Parathyroid adenoma (tissue), 2 donors: ENCODE measurements at regions not wholly inside any gene's neighbourhood (a gene's known extent, or its start where the extent isn't known, plus 50 kb on each side); places are given as distances from the start of the nearest gene placed in this dataset.
"Not testable (repeated sequence)": the region's sequence is repeated elsewhere in the genome, so short reads cannot be mapped to it uniquely, and the experiment has no call there.

Experiments used
- H2AFZ ChIP-seq: fragments of 300-600 bp; sonication (generic); one replicate; pipeline ENCODE4 v1.7.0; 2017; ENCODE audit warnings: antibody characterized with exemption, mild to moderate bottlenecking
- H3K27ac ChIP-seq: fragments of 300-600 bp; sonication (generic); one replicate; pipeline ENCODE4 v1.7.0; 2017
- H3K27me3 ChIP-seq: fragments of 300-600 bp; sonication (generic); one replicate; pipeline ENCODE4 v1.7.0; 2017; ENCODE audit warnings: low read length; ENCODE audit not compliant: control insufficient read depth, insufficient read depth
- H3K36me3 ChIP-seq: fragments of 300-600 bp; sonication (generic); one replicate; pipeline ENCODE4 v1.7.0; 2017; ENCODE audit warnings: low read length; ENCODE audit not compliant: control insufficient read depth, insufficient read depth
- H3K4me1 ChIP-seq: fragments of 300-600 bp; sonication (generic); one replicate; pipeline ENCODE4 v1.7.0; 2017; ENCODE audit warnings: control low read depth
- H3K4me2 ChIP-seq: fragments of 300-600 bp; sonication (generic); one replicate; pipeline ENCODE4 v1.7.0; 2017; ENCODE audit warnings: low read length
- H3K4me3 ChIP-seq: fragments of 300-600 bp; sonication (generic); one replicate; pipeline ENCODE4 v1.7.0; 2017; ENCODE audit warnings: low read depth, low read length
- H3K79me2 ChIP-seq: fragments of 300-600 bp; sonication (generic); one replicate; pipeline ENCODE4 v1.7.0; 2017; ENCODE audit warnings: control low read depth
- H3K9ac ChIP-seq: fragments of 300-600 bp; sonication (generic); one replicate; pipeline ENCODE4 v1.7.0; 2017; ENCODE audit warnings: mild to moderate bottlenecking
- H3K9me3 ChIP-seq: fragments of 300-600 bp; sonication (generic); one replicate; pipeline ENCODE4 v1.7.0; 2017; ENCODE audit warnings: low read length; ENCODE audit not compliant: control insufficient read depth
- TF ChIP-seq, protein P1 (sequence below): fragments of 300-600 bp; sonication (generic); IDR thresholded peaks from one replicate; pipeline ENCODE4 v1.7.0; 2017; ENCODE audit warnings: antibody characterized with exemption, mild to moderate bottlenecking
- donor health status: primary hyperparathyroidism.

DNA sequence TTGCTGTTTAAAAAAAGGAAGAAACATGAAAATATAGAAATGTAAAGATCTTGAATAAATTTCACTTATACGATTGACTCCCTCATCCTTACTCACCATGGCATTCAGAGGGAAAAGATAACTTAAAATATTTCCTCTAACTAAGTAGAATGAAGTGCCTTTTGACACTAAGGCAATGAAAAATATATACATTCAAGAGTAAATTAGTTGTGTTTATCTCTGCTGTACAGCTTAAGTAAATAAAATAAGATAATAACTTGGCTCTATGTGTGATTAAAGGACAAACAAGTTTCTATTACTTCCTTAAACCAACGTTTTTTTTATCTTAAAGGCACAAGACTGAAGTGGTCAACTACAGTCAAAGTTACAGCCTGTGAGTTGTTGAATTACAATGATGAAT is 142.3 kb upstream of the LRRTM4 start:
- H3K27ac ChIP-seq = no peak overlapping the region
- no peak overlapping the region for H2AFZ ChIP-seq
- H3K27me3 ChIP-seq = no peaks in the 10 kb centered on the region
- H3K9ac ChIP-seq = no peak overlapping the region
- no peaks in the 10 kb centered on the region for H3K9me3 ChIP-seq
- no peak overlapping the region for H3K4me2 ChIP-seq
- no peak overlapping the region for H3K4me3 ChIP-seq
- H3K36me3 ChIP-seq = no peaks in the 10 kb centered on the region
- H3K79me2 ChIP-seq = no peaks in the 10 kb centered on the region
- TF ChIP-seq, protein P1, sequence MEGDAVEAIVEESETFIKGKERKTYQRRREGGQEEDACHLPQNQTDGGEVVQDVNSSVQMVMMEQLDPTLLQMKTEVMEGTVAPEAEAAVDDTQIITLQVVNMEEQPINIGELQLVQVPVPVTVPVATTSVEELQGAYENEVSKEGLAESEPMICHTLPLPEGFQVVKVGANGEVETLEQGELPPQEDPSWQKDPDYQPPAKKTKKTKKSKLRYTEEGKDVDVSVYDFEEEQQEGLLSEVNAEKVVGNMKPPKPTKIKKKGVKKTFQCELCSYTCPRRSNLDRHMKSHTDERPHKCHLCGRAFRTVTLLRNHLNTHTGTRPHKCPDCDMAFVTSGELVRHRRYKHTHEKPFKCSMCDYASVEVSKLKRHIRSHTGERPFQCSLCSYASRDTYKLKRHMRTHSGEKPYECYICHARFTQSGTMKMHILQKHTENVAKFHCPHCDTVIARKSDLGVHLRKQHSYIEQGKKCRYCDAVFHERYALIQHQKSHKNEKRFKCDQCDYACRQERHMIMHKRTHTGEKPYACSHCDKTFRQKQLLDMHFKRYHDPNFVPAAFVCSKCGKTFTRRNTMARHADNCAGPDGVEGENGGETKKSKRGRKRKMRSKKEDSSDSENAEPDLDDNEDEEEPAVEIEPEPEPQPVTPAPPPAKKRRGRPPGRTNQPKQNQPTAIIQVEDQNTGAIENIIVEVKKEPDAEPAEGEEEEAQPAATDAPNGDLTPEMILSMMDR = no peak
- H3K4me1 ChIP-seq = no peaks in the 10 kb centered on the region

DNA sequence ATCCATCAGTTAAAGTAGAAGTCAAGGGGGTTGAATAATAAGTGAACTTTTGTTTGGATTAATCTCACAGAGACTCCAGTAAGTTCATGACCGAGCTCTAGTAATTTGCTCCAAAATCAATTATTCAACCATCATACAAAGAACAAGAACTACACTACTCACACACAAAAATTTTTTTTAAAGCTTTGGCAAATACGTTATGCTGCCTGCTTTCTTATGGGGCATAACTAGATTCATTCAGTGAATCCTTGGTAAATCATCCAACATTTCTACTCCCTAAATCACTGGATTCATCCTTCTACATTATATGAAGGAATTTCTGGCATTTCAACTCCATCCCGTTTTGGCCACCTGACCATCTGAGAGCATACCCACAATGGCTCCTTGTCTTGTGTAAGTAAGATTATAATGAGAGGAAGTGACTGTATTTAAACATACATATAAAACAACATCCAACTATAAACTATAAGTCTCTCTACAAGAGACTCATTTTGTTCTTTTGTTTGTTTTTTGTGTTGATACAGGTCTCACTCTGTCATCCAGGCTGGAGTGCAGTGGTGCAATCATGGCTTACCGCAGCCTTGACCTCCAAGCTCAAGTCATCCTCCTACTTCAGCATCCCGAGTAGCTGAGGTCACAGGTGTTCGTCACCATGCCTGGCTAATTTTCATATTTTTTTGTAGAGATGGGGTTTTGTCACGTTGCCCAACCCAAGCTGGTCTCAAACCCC is 144.2 kb upstream of the LRRTM4 start:
- no peaks in the 10 kb centered on the region for H3K36me3 ChIP-seq
- TF ChIP-seq, protein P1 = no peak
- H3K4me2 ChIP-seq = no peak overlapping the region
- no peak overlapping the region for H3K4me3 ChIP-seq
- no peak overlapping the region for H3K27ac ChIP-seq
- H3K9me3 ChIP-seq = no peaks in the 10 kb centered on the region
- no peaks in the 10 kb centered on the region for H3K27me3 ChIP-seq
- no peak overlapping the region for H3K9ac ChIP-seq
- no peaks in the 10 kb centered on the region for H3K4me1 ChIP-seq
- H3K79me2 ChIP-seq = no peaks in the 10 kb centered on the region
- no peak overlapping the region for H2AFZ ChIP-seq

DNA sequence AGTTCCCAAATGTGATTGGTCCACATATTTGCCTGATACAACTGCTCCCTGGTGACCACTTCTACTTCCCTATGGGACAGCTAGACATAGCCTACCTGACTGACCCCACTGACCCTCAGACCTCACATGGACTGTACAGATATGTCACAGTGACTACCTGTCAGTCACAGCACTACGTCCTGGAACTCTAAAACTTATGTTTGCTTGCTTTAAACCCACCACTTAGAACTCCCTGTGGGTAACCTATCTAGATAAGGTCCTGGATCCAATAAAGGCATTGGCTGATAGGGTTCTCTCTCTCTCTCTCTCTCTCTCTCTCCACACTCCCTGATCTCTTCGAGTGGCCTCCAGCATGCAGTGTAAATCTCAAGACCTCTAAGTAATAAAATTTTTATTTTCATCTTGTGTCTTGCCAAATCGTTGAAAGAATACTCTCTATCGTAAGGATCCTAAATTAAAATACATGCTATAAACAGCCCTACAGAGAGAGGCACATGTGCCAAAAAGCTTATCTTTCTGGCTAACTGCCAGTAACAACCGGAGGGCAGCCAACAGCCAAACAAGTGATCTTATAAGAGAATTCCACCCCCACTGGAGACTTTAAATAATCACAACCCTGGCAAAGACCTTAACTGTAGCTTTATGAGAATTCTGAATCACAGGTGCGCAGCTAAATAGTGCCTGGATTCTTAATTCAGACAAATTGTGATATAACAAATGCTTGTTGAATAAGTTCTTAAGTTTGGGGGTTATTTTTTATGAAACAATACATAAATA is 162.6 kb upstream of the LRRTM4 start:
- not testable (repeated sequence) for H3K36me3 ChIP-seq, H2AFZ ChIP-seq, H3K9ac ChIP-seq, H3K4me1 ChIP-seq, H3K79me2 ChIP-seq, H3K9me3 ChIP-seq, H3K27me3 ChIP-seq, H3K27ac ChIP-seq, H3K4me2 ChIP-seq, H3K4me3 ChIP-seq

DNA sequence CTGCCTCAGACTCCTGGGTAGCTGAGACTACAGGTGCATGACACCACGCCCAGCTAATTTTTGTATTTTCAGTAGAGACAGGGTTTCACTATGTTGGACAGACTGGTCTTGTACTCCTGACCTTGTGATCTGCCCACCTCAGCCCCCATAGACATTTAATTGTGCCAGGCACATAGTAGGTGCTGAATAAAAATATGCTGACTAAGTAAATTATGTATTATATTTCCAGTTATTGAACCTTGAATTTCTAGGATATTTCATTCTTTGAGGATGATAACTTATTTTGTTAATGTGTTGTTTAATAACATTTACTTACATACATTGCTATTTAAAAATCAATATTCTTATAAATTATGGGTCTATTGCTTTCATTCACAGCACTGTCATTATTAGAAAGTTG is 190.4 kb upstream of the LRRTM4 start:
- Histone ChIP-seq H3K4me1 (no peaks in the 10 kb centered on the region), H3K4me2 (no peak overlapping the region), H3K27me3 (no peaks in the 10 kb centered on the region), H3K36me3 (no peaks in the 10 kb centered on the region), H3K4me3 (no peak overlapping the region), H3K9ac (no peak overlapping the region), H3K27ac (no peak overlapping the region), H3K79me2 (no peaks in the 10 kb centered on the region), H2AFZ (no peak overlapping the region), H3K9me3 (no peaks in the 10 kb centered on the region)
- TF ChIP-seq, protein P1 = no peak

DNA sequence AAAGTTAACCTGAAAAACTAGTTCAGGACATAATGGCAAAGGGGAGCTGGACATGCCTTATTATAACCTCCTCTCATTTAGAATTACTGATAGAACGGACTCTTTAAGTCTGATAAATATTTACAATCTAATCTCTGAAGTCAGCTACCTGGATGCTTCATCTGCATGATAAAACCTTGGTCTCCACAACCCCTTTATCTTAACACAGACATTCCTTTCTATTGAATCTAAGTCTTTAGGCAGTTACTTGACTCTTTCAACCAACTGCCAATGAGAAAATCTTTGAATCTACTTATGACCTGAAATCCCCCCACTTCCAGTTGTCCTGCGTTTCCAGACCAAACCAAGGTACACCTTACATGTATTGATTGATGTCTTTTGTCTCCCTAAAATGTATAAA is 191.2 kb upstream of the LRRTM4 start:
- H3K27ac ChIP-seq = no peak overlapping the region
- TF ChIP-seq, protein P1 = no peak

More for the DNA sequence above, 191.2 kb upstream of the LRRTM4 start:
- H3K4me1 ChIP-seq = no peaks in the 10 kb centered on the region
- H3K4me2 ChIP-seq = no peak overlapping the region
- no peak overlapping the region for H3K4me3 ChIP-seq
- H3K27me3 ChIP-seq = no peaks in the 10 kb centered on the region
- H3K79me2 ChIP-seq = no peaks in the 10 kb centered on the region
- no peaks in the 10 kb centered on the region for H3K9me3 ChIP-seq
- no peaks in the 10 kb centered on the region for H3K36me3 ChIP-seq
- no peak overlapping the region for H2AFZ ChIP-seq
- no peak overlapping the region for H3K9ac ChIP-seq
